CD14-positive monocyte (primary cell): ENCODE measurements at regions not wholly inside any gene's neighbourhood (a gene's known extent, or its start where the extent isn't known, plus 50 kb on each side); places are given as distances from the start of the nearest gene placed in this dataset.

ENCODE experiments used
- DNase-seq, 3 donors: peaks; one replicate each; pipeline ENCODE4 v3.0.0-alpha.2; 2011 to 2022
- H2AFZ ChIP-seq: 2 replicates; pipeline ENCODE4 v1.6.0; 2012; ENCODE audit warnings: mild to moderate bottlenecking, low read depth, low read length, inconsistent platforms; ENCODE audit not compliant: insufficient read depth, poor library complexity, severe bottlenecking
- H3K27ac ChIP-seq, 2 donors: 1 replicate in 1 of 2; 2 replicates in 1 of 2; pipeline ENCODE4 v1.5.1; 2012 to 2013; ENCODE audit warnings: low read length in 2 of 2, control low read depth in 1 of 2, inconsistent platforms in 1 of 2, low read depth in 1 of 2, mild to moderate bottlenecking in 1 of 2
- H3K27me3 ChIP-seq, 2 donors: one replicate each; pipeline versions ENCODE4 v1.6.0 to v1.6.1; 2011 to 2013; ENCODE audit warnings: low read length in 2 of 2; ENCODE audit not compliant: control insufficient read depth in 2 of 2, insufficient read depth in 2 of 2
- H3K36me3 ChIP-seq, 2 donors: replicated peaks in 1 of 2; 1 replicate in 1 of 2; 2 replicates in 1 of 2; pipeline versions ENCODE4 v1.5.1 to v1.6.1; 2012 to 2013; ENCODE audit warnings: low read length in 2 of 2, control low read depth in 1 of 2, inconsistent platforms in 1 of 2, mild to moderate bottlenecking in 1 of 2; ENCODE audit not compliant: insufficient read depth in 2 of 2, control insufficient read depth in 1 of 2
- H3K4me1 ChIP-seq, 2 donors: 1 replicate in 1 of 2; 2 replicates in 1 of 2; pipeline versions ENCODE4 v1.5.1 to v1.6.1; 2012 to 2013; ENCODE audit warnings: low read length in 2 of 2, control low read depth in 1 of 2, inconsistent platforms in 1 of 2, mild to moderate bottlenecking in 1 of 2, moderate library complexity in 1 of 2; ENCODE audit not compliant: insufficient read depth in 2 of 2, control insufficient read depth in 1 of 2
- H3K4me2 ChIP-seq: replicated peaks from 2 replicates; pipeline ENCODE3; 2012; ENCODE audit warnings: low read length, moderate library complexity, mild to moderate bottlenecking; ENCODE audit not compliant: poor library complexity, severe bottlenecking; ENCODE audit errors: extremely low read depth
- H3K4me3 ChIP-seq, 3 experiments: fragments of 200-600 bp in 1 of 3; sonication (generic) in 1 of 3; replicated peaks in 1 of 3; 1 replicate in 2 of 3; 2 replicates in 1 of 3; pipeline ENCODE4 v1.5.1; 2011 to 2013; ENCODE audit warnings: low read length in 3 of 3, mild to moderate bottlenecking in 3 of 3, control low read depth in 2 of 3, low read depth in 2 of 3, inconsistent platforms in 1 of 3, moderate library complexity in 1 of 3
- H3K79me2 ChIP-seq: 2 replicates; pipeline ENCODE4 v1.6.0; 2012; ENCODE audit warnings: mild to moderate bottlenecking, control low read depth, inconsistent platforms, low read length, moderate library complexity; ENCODE audit not compliant: insufficient read depth
- H3K9ac ChIP-seq: 2 replicates; pipeline ENCODE4 v1.6.0; 2017; ENCODE audit warnings: low read length, mild to moderate bottlenecking; ENCODE audit not compliant: insufficient read depth, poor library complexity, severe bottlenecking
- H3K9me3 ChIP-seq, 2 donors: replicated peaks in 1 of 2; 1 replicate in 1 of 2; 2 replicates in 1 of 2; pipeline versions ENCODE4 v1.5.1 to v1.6.1; 2012 to 2013; ENCODE audit warnings: low read length in 2 of 2, control low read depth in 1 of 2; ENCODE audit not compliant: control insufficient read depth in 1 of 2, insufficient read depth in 1 of 2
- H4K20me1 ChIP-seq: 2 replicates; pipeline ENCODE4 v1.6.0; 2012; ENCODE audit warnings: mild to moderate bottlenecking, low read length, control low read depth, moderate library complexity; ENCODE audit not compliant: insufficient read depth
- H3K27ac Mint-ChIP-seq, 7 donors: one replicate each; pipeline ENCODE4 v1.8.0; 2020; ENCODE audit warnings: mild to moderate bottlenecking in 7 of 7, mixed read lengths in 7 of 7, moderate library complexity in 6 of 7, inconsistent platforms in 2 of 7
- H3K27me3 Mint-ChIP-seq, 3 donors: one replicate each; pipeline ENCODE4 v1.8.0; 2021 to 2022; ENCODE audit warnings: low read depth in 3 of 3, mild to moderate bottlenecking in 3 of 3, mixed read lengths in 3 of 3, moderate library complexity in 3 of 3, inconsistent platforms in 1 of 3
- H3K36me3 Mint-ChIP-seq, 2 donors: one replicate each; pipeline ENCODE4 v1.8.0; 2020; ENCODE audit warnings: mixed read lengths in 2 of 2, inconsistent platforms in 1 of 2, mild to moderate bottlenecking in 1 of 2
- H3K4me1 Mint-ChIP-seq: one replicate; pipeline ENCODE4 v1.8.0; 2020; ENCODE audit warnings: mild to moderate bottlenecking, mixed read lengths
- H3K4me3 Mint-ChIP-seq, 2 donors: one replicate each; pipeline ENCODE4 v1.8.0; 2020; ENCODE audit warnings: mild to moderate bottlenecking in 2 of 2, mixed read lengths in 2 of 2, moderate library complexity in 1 of 2
- H3K9me3 Mint-ChIP-seq, 7 donors: one replicate each; pipeline ENCODE4 v1.8.0; 2020 to 2022; ENCODE audit warnings: mixed read lengths in 7 of 7, mild to moderate bottlenecking in 6 of 7, moderate library complexity in 6 of 7, inconsistent platforms in 2 of 7
- CTCF ChIP-seq: fragments of 200-600 bp; IDR thresholded peaks from one replicate; pipeline ENCODE4 v1.8.0; 2022; ENCODE audit warnings: antibody characterized with exemption, mild to moderate bottlenecking
- WGBS: methylation state at CpG from one replicate; pipeline ENCODE4 v1.1.5; 2013; ENCODE audit warnings: missing lambda C conversion rate; ENCODE audit not compliant: insufficient coverage; 5-methylcytosine and 5-hydroxymethylcytosine counted together
- intact Hi-C, 2 donors: fragments of 100-400 bp; cut with micrococcal nuclease; formaldehyde crosslinking; loops; one replicate each; pipeline versions ENCODE4 v1.15.0 to v1.15.1; 2023

DNA sequence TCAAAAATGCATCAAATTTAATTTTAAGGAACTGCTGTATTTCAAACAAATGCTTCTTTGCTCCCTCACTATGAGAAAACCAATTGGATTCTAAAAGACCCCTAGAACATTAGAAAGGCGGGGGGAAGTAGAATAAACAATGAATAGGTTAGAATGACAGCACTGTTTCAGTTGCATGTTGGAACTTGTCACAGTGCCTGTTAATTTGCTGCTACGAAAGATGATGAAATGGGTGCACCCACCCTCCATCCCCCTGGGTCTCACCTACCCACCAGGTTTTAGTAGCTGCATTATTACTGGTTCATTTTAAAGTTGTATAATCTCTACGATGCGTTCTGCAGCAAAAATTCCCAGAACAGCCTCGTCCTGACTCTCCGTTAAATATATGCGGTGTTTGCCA, 193.0 kb upstream of the COPS8 start:
- intact Hi-C loops: no loop called here
- no peak for TF ChIP-seq CTCF
- H3K79me2 ChIP-seq: no peaks in the 10 kb centered on the region
- Mint-ChIP-seq H3K4me1 (no peaks in the 10 kb centered on the region), H3K27ac (no peak overlapping the region), H3K36me3 (peaks cover 0 to 4% of the 10 kb centered on the region in 2 donors), H3K27me3 (peaks cover 14 to 21% (median 18%) of the 10 kb centered on the region in 3 donors), H3K4me3 (no peak overlapping the region), H3K9me3 (peaks cover 3 to 21% (median 12%) of the 10 kb centered on the region in 7 donors)
- WGBS: 68% methylated on average over 5 of the region's 7 CpGs
- H3K4me1 ChIP-seq: no peaks in the 10 kb centered on the region
- H2AFZ ChIP-seq: no peak overlapping the region
- H3K4me3 ChIP-seq: no peak overlapping the region
- H3K27ac ChIP-seq: no peak overlapping the region
- no peak overlapping the region for H3K9ac ChIP-seq
- no peak overlapping the region for H3K4me2 ChIP-seq
- H3K27me3 ChIP-seq: peaks cover 4 to 11% of the 10 kb centered on the region in 2 donors
- no peak for DNase-seq
- H4K20me1 ChIP-seq: no peaks in the 10 kb centered on the region
- peaks cover 4 to 12% of the 10 kb centered on the region in 2 donors for H3K9me3 ChIP-seq
- H3K36me3 ChIP-seq: no peaks in the 10 kb centered on the region

DNA sequence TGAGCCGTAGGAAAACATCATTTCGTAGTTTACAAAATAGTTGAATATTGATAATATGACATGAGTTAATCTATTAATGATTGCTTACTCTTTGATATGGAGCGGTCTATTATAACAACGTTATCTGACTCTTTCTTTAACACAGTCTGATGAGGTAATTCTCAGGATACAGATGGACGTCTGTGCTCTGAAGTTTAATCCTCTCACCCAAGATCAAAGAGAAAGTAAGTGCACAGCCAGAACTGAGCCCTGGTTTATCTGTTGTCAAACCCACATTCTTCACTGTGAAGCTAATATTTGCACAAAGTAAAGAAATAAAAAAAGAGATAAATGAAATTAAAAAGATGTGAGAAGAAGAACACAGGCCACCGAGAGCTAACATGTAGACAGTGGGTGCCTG, 190.9 kb upstream of the COPS8 start:
- Histone ChIP-seq H3K9ac (no peak overlapping the region), H3K79me2 (no peaks in the 10 kb centered on the region), H2AFZ (no peak overlapping the region), H3K9me3 (peaks cover 4 to 12% of the 10 kb centered on the region in 2 donors), H3K27me3 (peaks cover 4 to 16% of the 10 kb centered on the region in 2 donors), H3K27ac (no peak overlapping the region), H4K20me1 (no peaks in the 10 kb centered on the region), H3K4me3 (no peak overlapping the region), H3K4me2 (no peak overlapping the region), H3K4me1 (no peaks in the 10 kb centered on the region), H3K36me3 (no peaks in the 10 kb centered on the region)
- 90% methylated on average over 1 of the region's 6 CpGs for WGBS
- TF ChIP-seq CTCF: no peak
- intact Hi-C loops: no loop called here
- peaks cover 14 to 25% (median 15%) of the 10 kb centered on the region in 3 donors for H3K27me3 Mint-ChIP-seq
- H3K4me1 Mint-ChIP-seq: no peaks in the 10 kb centered on the region
- H3K27ac Mint-ChIP-seq: no peak overlapping the region
- DNase-seq: no peak
- no peak overlapping the region for H3K4me3 Mint-ChIP-seq
- H3K9me3 Mint-ChIP-seq: peaks cover 3 to 13% (median 11%) of the 10 kb centered on the region in 7 donors
- peaks cover 0 to 4% of the 10 kb centered on the region in 2 donors for H3K36me3 Mint-ChIP-seq
